Esophagus squamous epithelium (tissue), 4 donors: ENCODE measurements at regions not wholly inside any gene's neighbourhood (a gene's known extent, or its start where the extent isn't known, plus 50 kb on each side); places are given as distances from the start of the nearest gene placed in this dataset.

Source experiments
- CTCF ChIP-seq, 6 experiments: fragments of 450-650 bp in 4 of 6; fragments of 200-600 bp in 2 of 6; sonication (generic) in 2 of 6; IDR thresholded peaks; one replicate each; pipeline ENCODE4 v1.5.1; 2016 to 2019; ENCODE audit warnings: antibody characterized with exemption in 6 of 6, mild to moderate bottlenecking in 4 of 6, moderate library complexity in 4 of 6
- POLR2A ChIP-seq, 4 donors: fragments of 450-650 bp; IDR thresholded peaks; one replicate each; pipeline ENCODE4 v1.6.1; 2017; ENCODE audit warnings: antibody characterized with exemption in 4 of 4, mild to moderate bottlenecking in 4 of 4, moderate library complexity in 3 of 4

- TF ChIP-seq CTCF (IDR thresholded peaks at IDR 0.05) (no peak), POLR2A (IDR thresholded peaks at IDR 0.05) (no peak)
Measured at GRCh38 chr2:104447831-104448434, 406.0 kb upstream of the POU3F3 start.
